H1 (cell line): ENCODE measurements at regions not wholly inside any gene's neighbourhood (a gene's known extent, or its start where the extent isn't known, plus 50 kb on each side); places are given as distances from the start of the nearest gene placed in this dataset.

Experiments used
- EP300 ChIP-seq, 2 experiments: IDR thresholded peaks; 1 replicate in 1 of 2; 2 replicates in 1 of 2; pipeline ENCODE4 v1.6.1; 2011 to 2012; ENCODE audit warnings: low read depth in 2 of 2, low read length in 2 of 2, mild to moderate bottlenecking in 2 of 2, borderline replicate concordance in 1 of 2, inconsistent platforms in 1 of 2, moderate library complexity in 1 of 2
- FOSL1 ChIP-seq: IDR thresholded peaks from 2 replicates; pipeline ENCODE4 v1.6.1; 2011; ENCODE audit warnings: mild to moderate bottlenecking, low read depth, low read length, moderate library complexity; ENCODE audit not compliant: insufficient read depth
- RXRA ChIP-seq: IDR thresholded peaks from 2 replicates; pipeline ENCODE4 v1.6.1; 2011; ENCODE audit warnings: low read depth, mild to moderate bottlenecking, low read length, moderate library complexity; ENCODE audit not compliant: insufficient read depth

DNA sequence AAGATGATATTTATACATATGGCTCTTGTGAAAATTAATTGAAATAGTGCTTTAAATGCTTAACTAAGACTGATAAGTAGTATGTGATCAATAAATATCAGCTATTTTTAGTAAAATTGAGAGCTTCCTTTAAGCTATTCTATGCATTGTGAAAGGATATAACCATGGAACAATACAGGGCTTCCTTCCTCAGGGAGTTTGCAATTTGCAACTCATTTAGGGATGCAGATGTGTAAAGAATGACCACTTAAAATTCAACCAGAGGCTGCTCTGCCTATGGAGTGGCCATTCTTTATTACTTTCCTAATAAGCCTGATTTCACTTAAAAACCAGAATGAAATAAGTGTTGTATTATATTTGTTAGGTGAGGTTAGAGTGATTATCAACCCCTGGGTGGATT lies 103.2 kb upstream of the PRICKLE1 start (continued):
- TF ChIP-seq EP300 (IDR thresholded peaks at IDR 0.05; ENCODE audit: borderline replicate concordance in 1 of 2, low read depth in 2 of 2, low read length in 2 of 2), result no peak
- no peak for TF ChIP-seq FOSL1
- TF ChIP-seq RXRA, result no peak
